ENCODE measurements at regions not wholly inside any gene's neighbourhood (a gene's known extent, or its start where the extent isn't known, plus 50 kb on each side); places are given as distances from the start of the nearest gene placed in this dataset.

DNA sequence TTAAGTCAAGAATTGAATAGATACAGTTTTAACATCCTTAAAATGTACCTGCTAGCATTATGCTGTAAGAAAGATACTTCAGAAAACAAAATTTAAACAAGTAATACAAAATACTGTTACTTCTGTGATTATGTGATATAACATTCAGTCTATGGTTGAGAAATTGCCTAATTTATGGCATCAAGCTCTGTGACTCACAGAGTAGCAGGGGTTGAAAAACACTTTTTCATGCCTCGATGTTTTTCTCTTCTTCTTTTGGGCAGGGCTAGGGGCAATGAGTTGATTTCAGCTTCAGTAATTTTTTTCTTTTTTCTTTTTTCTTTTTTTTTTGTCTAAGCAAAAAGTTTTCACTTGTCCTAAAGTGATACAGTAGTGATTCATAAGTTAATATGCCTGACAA is 209.2 kb downstream of the MBL2 start:
- no peak for ATAC-seq
- TF ChIP-seq ZC3H10 (CRISPR knock-in tag; IDR thresholded peaks at IDR 0.05) = 0 out of 2 replicates have a peak, but pooled peaks have one; percentile 20
- TF ChIP-seq, protein P1, sequence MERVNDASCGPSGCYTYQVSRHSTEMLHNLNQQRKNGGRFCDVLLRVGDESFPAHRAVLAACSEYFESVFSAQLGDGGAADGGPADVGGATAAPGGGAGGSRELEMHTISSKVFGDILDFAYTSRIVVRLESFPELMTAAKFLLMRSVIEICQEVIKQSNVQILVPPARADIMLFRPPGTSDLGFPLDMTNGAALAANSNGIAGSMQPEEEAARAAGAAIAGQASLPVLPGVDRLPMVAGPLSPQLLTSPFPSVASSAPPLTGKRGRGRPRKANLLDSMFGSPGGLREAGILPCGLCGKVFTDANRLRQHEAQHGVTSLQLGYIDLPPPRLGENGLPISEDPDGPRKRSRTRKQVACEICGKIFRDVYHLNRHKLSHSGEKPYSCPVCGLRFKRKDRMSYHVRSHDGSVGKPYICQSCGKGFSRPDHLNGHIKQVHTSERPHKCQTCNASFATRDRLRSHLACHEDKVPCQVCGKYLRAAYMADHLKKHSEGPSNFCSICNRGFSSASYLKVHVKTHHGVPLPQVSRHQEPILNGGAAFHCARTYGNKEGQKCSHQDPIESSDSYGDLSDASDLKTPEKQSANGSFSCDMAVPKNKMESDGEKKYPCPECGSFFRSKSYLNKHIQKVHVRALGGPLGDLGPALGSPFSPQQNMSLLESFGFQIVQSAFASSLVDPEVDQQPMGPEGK (CRISPR knock-in tag; IDR thresholded peaks at IDR 0.05; ENCODE audit: borderline replicate concordance) = no peak

DNA sequence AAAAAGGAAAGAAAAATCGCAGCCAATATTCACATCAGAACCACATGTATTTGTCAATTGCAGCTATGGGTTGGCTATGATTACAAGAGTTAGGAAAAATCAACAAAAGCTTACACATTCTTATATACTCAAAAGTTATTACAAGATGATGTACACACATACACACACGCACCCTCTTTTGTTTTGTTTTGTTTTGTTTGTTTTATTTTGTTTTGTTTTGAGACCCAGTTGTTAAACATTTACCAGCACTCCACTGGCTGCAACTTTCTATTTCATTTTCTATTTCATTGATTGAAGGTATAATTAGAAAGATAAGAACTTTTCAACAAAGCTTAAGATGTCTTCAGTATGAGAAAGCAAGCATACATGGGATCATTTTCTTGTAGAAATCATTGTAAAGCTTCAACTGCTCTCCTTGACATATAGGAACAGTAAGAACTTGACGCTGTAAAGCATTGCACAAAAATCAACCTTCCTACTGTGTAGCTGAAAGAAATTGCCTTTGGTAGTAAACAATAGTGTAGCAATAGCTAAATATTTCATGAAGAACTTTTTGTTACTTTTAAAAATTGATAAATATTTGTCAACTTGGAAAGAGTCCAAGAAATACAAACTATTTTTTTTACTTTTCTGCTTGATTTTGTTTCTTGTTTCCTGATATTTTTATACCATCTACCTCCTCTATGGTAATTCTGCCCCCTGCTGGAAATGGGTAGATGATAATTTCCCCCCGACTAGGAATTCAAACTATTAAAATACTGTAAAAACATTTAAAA is 205.9 kb downstream of the MBL2 start:
- peak; percentile 29; the same call in 1 of the 3 replicates for ATAC-seq

DNA sequence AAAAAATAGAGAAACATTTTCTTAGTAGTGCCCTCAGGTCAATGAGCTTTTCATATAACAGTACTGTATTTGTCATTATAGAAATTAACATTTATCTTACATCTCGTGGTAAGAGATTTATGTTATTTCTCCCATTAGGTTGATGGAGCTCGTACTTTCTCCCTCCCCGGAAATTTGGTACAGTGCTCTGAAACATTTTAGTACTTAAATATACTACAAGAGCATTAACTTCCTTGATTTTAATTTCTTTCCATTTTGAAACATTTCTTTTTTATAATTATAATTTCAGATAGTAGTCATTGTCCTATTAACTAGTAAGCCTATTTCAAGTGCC is 205.4 kb downstream of the MBL2 start:
- ATAC-seq = no peak
- TF ChIP-seq ZNF70 (CRISPR knock-in tag; IDR thresholded peaks at IDR 0.05) = no peak
- TF ChIP-seq, protein P1 (CRISPR knock-in tag; IDR thresholded peaks at IDR 0.05; ENCODE audit: borderline replicate concordance) = no peak
- TF ChIP-seq, protein P2, sequence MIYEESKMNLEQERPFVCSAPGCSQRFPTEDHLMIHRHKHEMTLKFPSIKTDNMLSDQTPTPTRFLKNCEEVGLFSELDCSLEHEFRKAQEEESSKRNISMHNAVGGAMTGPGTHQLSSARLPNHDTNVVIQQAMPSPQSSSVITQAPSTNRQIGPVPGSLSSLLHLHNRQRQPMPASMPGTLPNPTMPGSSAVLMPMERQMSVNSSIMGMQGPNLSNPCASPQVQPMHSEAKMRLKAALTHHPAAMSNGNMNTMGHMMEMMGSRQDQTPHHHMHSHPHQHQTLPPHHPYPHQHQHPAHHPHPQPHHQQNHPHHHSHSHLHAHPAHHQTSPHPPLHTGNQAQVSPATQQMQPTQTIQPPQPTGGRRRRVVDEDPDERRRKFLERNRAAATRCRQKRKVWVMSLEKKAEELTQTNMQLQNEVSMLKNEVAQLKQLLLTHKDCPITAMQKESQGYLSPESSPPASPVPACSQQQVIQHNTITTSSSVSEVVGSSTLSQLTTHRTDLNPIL (CRISPR knock-in tag; IDR thresholded peaks at IDR 0.05; ENCODE audit: low read depth) = no peak
- no peak for TF ChIP-seq TOX (CRISPR knock-in tag; IDR thresholded peaks at IDR 0.05; ENCODE audit: borderline replicate concordance)
- TF ChIP-seq ZC3H10 (CRISPR knock-in tag; IDR thresholded peaks at IDR 0.05) = no peak
- TF ChIP-seq, protein P3, sequence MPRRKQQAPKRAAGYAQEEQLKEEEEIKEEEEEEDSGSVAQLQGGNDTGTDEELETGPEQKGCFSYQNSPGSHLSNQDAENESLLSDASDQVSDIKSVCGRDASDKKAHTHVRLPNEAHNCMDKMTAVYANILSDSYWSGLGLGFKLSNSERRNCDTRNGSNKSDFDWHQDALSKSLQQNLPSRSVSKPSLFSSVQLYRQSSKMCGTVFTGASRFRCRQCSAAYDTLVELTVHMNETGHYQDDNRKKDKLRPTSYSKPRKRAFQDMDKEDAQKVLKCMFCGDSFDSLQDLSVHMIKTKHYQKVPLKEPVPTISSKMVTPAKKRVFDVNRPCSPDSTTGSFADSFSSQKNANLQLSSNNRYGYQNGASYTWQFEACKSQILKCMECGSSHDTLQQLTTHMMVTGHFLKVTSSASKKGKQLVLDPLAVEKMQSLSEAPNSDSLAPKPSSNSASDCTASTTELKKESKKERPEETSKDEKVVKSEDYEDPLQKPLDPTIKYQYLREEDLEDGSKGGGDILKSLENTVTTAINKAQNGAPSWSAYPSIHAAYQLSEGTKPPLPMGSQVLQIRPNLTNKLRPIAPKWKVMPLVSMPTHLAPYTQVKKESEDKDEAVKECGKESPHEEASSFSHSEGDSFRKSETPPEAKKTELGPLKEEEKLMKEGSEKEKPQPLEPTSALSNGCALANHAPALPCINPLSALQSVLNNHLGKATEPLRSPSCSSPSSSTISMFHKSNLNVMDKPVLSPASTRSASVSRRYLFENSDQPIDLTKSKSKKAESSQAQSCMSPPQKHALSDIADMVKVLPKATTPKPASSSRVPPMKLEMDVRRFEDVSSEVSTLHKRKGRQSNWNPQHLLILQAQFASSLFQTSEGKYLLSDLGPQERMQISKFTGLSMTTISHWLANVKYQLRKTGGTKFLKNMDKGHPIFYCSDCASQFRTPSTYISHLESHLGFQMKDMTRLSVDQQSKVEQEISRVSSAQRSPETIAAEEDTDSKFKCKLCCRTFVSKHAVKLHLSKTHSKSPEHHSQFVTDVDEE (CRISPR knock-in tag; IDR thresholded peaks at IDR 0.05) = no peak
- TF ChIP-seq BACH2 (CRISPR knock-in tag; IDR thresholded peaks at IDR 0.05; ENCODE audit: borderline replicate concordance) = no peak
- no peak for TF ChIP-seq GLIS3 (CRISPR knock-in tag; IDR thresholded peaks at IDR 0.05)
- no peak for TF ChIP-seq OSR1 (CRISPR knock-in tag; IDR thresholded peaks at IDR 0.05)
- no peak for TF ChIP-seq ZFP30 (CRISPR knock-in tag; IDR thresholded peaks at IDR 0.05)
- no peak for TF ChIP-seq PPARA (CRISPR knock-in tag; IDR thresholded peaks at IDR 0.05; ENCODE audit: borderline replicate concordance)
- no peak for TF ChIP-seq CSDC2 (CRISPR knock-in tag; IDR thresholded peaks at IDR 0.05)
- no peak for TF ChIP-seq ZNF565 (CRISPR knock-in tag; conservative IDR thresholded peaks at IDR 0.05; ENCODE audit: low read depth)
- TF ChIP-seq, protein P4, sequence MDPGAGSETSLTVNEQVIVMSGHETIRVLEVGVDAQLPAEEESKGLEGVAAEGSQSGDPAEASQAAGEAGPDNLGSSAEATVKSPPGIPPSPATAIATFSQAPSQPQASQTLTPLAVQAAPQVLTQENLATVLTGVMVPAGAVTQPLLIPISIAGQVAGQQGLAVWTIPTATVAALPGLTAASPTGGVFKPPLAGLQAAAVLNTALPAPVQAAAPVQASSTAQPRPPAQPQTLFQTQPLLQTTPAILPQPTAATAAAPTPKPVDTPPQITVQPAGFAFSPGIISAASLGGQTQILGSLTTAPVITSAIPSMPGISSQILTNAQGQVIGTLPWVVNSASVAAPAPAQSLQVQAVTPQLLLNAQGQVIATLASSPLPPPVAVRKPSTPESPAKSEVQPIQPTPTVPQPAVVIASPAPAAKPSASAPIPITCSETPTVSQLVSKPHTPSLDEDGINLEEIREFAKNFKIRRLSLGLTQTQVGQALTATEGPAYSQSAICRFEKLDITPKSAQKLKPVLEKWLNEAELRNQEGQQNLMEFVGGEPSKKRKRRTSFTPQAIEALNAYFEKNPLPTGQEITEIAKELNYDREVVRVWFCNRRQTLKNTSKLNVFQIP (CRISPR knock-in tag; IDR thresholded peaks at IDR 0.05; ENCODE audit: borderline replicate concordance, low read depth) = no peak

More for the DNA sequence above, 205.9 kb downstream of the MBL2 start:
- TF ChIP-seq, protein P1 (CRISPR knock-in tag; IDR thresholded peaks at IDR 0.05; ENCODE audit: borderline replicate concordance) = no peak
- TF ChIP-seq ZNF70 (CRISPR knock-in tag; IDR thresholded peaks at IDR 0.05) = no peak
- no peak for TF ChIP-seq GLIS3 (CRISPR knock-in tag; IDR thresholded peaks at IDR 0.05)
- no peak for TF ChIP-seq ZFP30 (CRISPR knock-in tag; IDR thresholded peaks at IDR 0.05)
- TF ChIP-seq ARNTL (CRISPR knock-in tag; IDR thresholded peaks at IDR 0.05; ENCODE audit: borderline replicate concordance, low read depth) = no peak
- TF ChIP-seq SNAI2 (CRISPR knock-in tag; IDR thresholded peaks at IDR 0.05) = no peak
- no peak for TF ChIP-seq TOX (CRISPR knock-in tag; IDR thresholded peaks at IDR 0.05; ENCODE audit: borderline replicate concordance)
- TF ChIP-seq, protein P4 (CRISPR knock-in tag; IDR thresholded peaks at IDR 0.05; ENCODE audit: borderline replicate concordance, low read depth) = no peak
- TF ChIP-seq BACH2 (CRISPR knock-in tag; IDR thresholded peaks at IDR 0.05; ENCODE audit: borderline replicate concordance) = no peak
- TF ChIP-seq ESRRG (CRISPR knock-in tag; IDR thresholded peaks at IDR 0.05) = no peak
- no peak for TF ChIP-seq ZNF565 (CRISPR knock-in tag; conservative IDR thresholded peaks at IDR 0.05; ENCODE audit: low read depth)
- no peak for TF ChIP-seq PPARA (CRISPR knock-in tag; IDR thresholded peaks at IDR 0.05; ENCODE audit: borderline replicate concordance)
- no peak for TF ChIP-seq ISL1 (CRISPR knock-in tag; IDR thresholded peaks at IDR 0.05)
- TF ChIP-seq TCF4 (CRISPR knock-in tag; IDR thresholded peaks at IDR 0.05; ENCODE audit: borderline replicate concordance) = no peak
